ENCODE measurements at regions not wholly inside any gene's neighbourhood (a gene's known extent, or its start where the extent isn't known, plus 50 kb on each side); places are given as distances from the start of the nearest gene placed in this dataset.
A peak's percentile ranks its signal among the peaks of the same experiment; 100 is the strongest.

- TF ChIP-seq MEF2A (IDR thresholded peaks at IDR 0.05; ENCODE audit: borderline replicate concordance, low read depth) (no peak), PBX3 (IDR thresholded peaks at IDR 0.05) (no peak), ELF1 (IDR thresholded peaks at IDR 0.05) (no peak), JUND (IDR thresholded peaks at IDR 0.05) (no peak), NFIC (IDR thresholded peaks at IDR 0.05; ENCODE audit: borderline replicate concordance) (no peak), FOXJ3 (CRISPR knock-in tag; IDR thresholded peaks at IDR 0.05) (no peak), GATA2 (CRISPR knock-in tag; IDR thresholded peaks at IDR 0.05) (no peak), SIN3A (IDR thresholded peaks at IDR 0.05; ENCODE audit: borderline replicate concordance, low read depth, low read length) (no peak), CHD2 (IDR thresholded peaks at IDR 0.05; ENCODE audit: low read length, partially characterized antibody) (no peak), RAD21 (IDR thresholded peaks at IDR 0.05; ENCODE audit: low read length) (peak; percentile 53), GABPA (IDR thresholded peaks at IDR 0.05; ENCODE audit: low read depth) (no peak), USF1 (IDR thresholded peaks at IDR 0.05; ENCODE audit: borderline replicate concordance, low read depth) (no peak), USF2 (IDR thresholded peaks at IDR 0.05; ENCODE audit: borderline replicate concordance, low read depth, low read length) (no peak), EZH2phosphoT487 (IDR thresholded peaks at IDR 0.05; ENCODE audit: borderline replicate concordance, low read depth) (no peak), TCF12 (IDR thresholded peaks at IDR 0.05) (no peak), SMC3 (IDR thresholded peaks at IDR 0.05; ENCODE audit: low read depth, low read length) (peak; percentile 57), MAX (IDR thresholded peaks at IDR 0.05; ENCODE audit: low read depth) (no peak), MXI1 (IDR thresholded peaks at IDR 0.05; ENCODE audit: low read depth, low read length) (no peak), RXRA (IDR thresholded peaks at IDR 0.05; ENCODE audit: borderline replicate concordance, low read depth) (no peak), NRF1 (IDR thresholded peaks at IDR 0.05; ENCODE audit: low read depth, low read length) (no peak), TEAD4 (IDR thresholded peaks at IDR 0.05; ENCODE audit: borderline replicate concordance, insufficient read depth) (no peak), FOSL2 (IDR thresholded peaks at IDR 0.05; ENCODE audit: borderline replicate concordance, low read depth) (no peak)
- TF ChIP-seq, protein P1, sequence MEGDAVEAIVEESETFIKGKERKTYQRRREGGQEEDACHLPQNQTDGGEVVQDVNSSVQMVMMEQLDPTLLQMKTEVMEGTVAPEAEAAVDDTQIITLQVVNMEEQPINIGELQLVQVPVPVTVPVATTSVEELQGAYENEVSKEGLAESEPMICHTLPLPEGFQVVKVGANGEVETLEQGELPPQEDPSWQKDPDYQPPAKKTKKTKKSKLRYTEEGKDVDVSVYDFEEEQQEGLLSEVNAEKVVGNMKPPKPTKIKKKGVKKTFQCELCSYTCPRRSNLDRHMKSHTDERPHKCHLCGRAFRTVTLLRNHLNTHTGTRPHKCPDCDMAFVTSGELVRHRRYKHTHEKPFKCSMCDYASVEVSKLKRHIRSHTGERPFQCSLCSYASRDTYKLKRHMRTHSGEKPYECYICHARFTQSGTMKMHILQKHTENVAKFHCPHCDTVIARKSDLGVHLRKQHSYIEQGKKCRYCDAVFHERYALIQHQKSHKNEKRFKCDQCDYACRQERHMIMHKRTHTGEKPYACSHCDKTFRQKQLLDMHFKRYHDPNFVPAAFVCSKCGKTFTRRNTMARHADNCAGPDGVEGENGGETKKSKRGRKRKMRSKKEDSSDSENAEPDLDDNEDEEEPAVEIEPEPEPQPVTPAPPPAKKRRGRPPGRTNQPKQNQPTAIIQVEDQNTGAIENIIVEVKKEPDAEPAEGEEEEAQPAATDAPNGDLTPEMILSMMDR (IDR thresholded peaks at IDR 0.05), result peak; percentile 61
- TF ChIP-seq, protein P2, sequence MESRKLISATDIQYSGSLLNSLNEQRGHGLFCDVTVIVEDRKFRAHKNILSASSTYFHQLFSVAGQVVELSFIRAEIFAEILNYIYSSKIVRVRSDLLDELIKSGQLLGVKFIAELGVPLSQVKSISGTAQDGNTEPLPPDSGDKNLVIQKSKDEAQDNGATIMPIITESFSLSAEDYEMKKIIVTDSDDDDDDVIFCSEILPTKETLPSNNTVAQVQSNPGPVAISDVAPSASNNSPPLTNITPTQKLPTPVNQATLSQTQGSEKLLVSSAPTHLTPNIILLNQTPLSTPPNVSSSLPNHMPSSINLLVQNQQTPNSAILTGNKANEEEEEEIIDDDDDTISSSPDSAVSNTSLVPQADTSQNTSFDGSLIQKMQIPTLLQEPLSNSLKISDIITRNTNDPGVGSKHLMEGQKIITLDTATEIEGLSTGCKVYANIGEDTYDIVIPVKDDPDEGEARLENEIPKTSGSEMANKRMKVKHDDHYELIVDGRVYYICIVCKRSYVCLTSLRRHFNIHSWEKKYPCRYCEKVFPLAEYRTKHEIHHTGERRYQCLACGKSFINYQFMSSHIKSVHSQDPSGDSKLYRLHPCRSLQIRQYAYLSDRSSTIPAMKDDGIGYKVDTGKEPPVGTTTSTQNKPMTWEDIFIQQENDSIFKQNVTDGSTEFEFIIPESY (IDR thresholded peaks at IDR 0.05; ENCODE audit: borderline replicate concordance, low read depth), result no peak
- Histone ChIP-seq H3K4me1 (ENCODE audit: control insufficient read depth in 1 of 2, insufficient read depth in 2 of 2, low read depth in 1 of 2, low read length in 1 of 2) (peaks cover 0 to 2% of the 10 kb centered on the region in 2 experiments; a peak in 1 of 4 replicates), H3F3A (replicated peaks; ENCODE audit: insufficient read depth) (no peaks in the 10 kb centered on the region), H3K27me3 (ENCODE audit: insufficient read depth) (no peaks in the 10 kb centered on the region), H3K4me3 (ENCODE audit: low read depth in 2 of 2, low read length in 1 of 2) (no peak overlapping the region), H3K9ac (no peak overlapping the region), H3K27ac (ENCODE audit: low read depth in 2 of 2, low read length in 1 of 2) (no peak overlapping the region), H3K9me3 (no peaks in the 10 kb centered on the region), H2AFZ (ENCODE audit: low read depth) (no peak overlapping the region), H3K36me3 (replicated peaks in 1 of 2; ENCODE audit: control insufficient read depth in 1 of 2, insufficient read depth in 2 of 2, low read length in 1 of 2) (no peaks in the 10 kb centered on the region), H3K79me2 (ENCODE audit: insufficient read depth) (no peaks in the 10 kb centered on the region), H4K20me1 (ENCODE audit: insufficient read depth) (no peaks in the 10 kb centered on the region), H3K4me2 (no peak overlapping the region), H3K9me2 (no peaks in the 10 kb centered on the region)
- ChIA-PET CTCF (interaction anchor here (0.9 to 1.6 kb wide), 2 partner anchors 16 to 225 kb away, joined by 3 to 8 read pairs; no protein-coding TSS in a partner anchor), POLR2A (no interaction called here)
- 55% methylated on average over 5 of the region's 5 CpGs for WGBS (ENCODE audit: low lambda C conversion rate)
- peak; percentile 28 for DNase-seq
Observed at GRCh38 chr5:38666668-38667498, 110.4 kb upstream of the LIFR start.

All from SK-N-SH (cell line).